Peyer's patch (tissue), 4 donors: ENCODE measurements at regions not wholly inside any gene's neighbourhood (a gene's known extent, or its start where the extent isn't known, plus 50 kb on each side); places are given as distances from the start of the nearest gene placed in this dataset.

ENCODE experiments used
- POLR2A ChIP-seq, 2 donors: fragments of 450-650 bp; IDR thresholded peaks; one replicate each; pipeline ENCODE4 v1.5.1; 2017; ENCODE audit warnings: antibody characterized with exemption in 2 of 2, mild to moderate bottlenecking in 2 of 2, moderate library complexity in 2 of 2
- TF ChIP-seq, protein P1 (sequence below), 6 experiments: fragments of 450-650 bp in 4 of 6; fragments of 200-600 bp in 2 of 6; sonication (generic) in 1 of 6; IDR thresholded peaks; one replicate each; pipeline ENCODE4 v1.5.1; 2017 to 2019; ENCODE audit warnings: antibody characterized with exemption in 6 of 6, mild to moderate bottlenecking in 3 of 6, moderate library complexity in 1 of 6

DNA sequence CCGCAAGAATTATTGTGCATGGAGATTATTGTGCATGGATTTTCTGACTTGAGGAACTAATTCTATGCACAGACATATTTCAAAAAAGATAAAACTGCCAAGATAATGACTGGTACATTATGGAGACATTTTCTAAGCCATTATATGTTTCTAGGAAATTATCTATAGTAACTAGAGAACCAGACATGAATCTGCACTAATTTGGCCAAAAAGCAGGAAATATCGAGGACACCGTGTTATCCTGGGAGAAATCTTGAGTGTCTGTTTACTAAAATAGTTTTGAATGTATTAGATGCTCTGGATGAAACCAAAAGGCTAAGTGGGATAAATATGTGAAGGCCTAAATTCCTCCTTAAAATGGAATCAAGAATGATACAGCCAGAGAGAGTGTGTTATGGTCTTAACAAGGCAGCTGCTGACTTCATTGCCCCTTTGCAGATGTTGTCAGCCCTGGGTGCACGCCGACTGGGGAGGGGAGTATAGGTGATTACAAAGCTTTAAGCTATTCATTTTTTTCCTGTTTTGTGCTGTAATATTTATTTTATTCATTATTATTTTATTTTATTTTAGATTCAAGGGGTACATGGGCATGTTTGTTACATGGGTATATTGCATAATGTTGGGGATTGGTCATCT lies 226.7 kb downstream of the UTP18 start:
- TF ChIP-seq POLR2A (IDR thresholded peaks at IDR 0.05), result no peak
- TF ChIP-seq, protein P1, sequence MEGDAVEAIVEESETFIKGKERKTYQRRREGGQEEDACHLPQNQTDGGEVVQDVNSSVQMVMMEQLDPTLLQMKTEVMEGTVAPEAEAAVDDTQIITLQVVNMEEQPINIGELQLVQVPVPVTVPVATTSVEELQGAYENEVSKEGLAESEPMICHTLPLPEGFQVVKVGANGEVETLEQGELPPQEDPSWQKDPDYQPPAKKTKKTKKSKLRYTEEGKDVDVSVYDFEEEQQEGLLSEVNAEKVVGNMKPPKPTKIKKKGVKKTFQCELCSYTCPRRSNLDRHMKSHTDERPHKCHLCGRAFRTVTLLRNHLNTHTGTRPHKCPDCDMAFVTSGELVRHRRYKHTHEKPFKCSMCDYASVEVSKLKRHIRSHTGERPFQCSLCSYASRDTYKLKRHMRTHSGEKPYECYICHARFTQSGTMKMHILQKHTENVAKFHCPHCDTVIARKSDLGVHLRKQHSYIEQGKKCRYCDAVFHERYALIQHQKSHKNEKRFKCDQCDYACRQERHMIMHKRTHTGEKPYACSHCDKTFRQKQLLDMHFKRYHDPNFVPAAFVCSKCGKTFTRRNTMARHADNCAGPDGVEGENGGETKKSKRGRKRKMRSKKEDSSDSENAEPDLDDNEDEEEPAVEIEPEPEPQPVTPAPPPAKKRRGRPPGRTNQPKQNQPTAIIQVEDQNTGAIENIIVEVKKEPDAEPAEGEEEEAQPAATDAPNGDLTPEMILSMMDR (IDR thresholded peaks at IDR 0.05), result no peak
